Endothelial cell (in vitro differentiated cells): ENCODE measurements at regions not wholly inside any gene's neighbourhood (a gene's known extent, or its start where the extent isn't known, plus 50 kb on each side); places are given as distances from the start of the nearest gene placed in this dataset.

Experiments used
- DNase-seq: peaks from one replicate; pipeline ENCODE4 v3.0.0; 2021; ENCODE audit warnings: low spot score
- H3K27ac Mint-ChIP-seq: one replicate; pipeline ENCODE4 v1.8.0; 2021; ENCODE audit warnings: mixed read lengths, inconsistent platforms; ENCODE audit not compliant: unreplicated experiment
- H3K27me3 Mint-ChIP-seq: one replicate; pipeline ENCODE4 v1.8.0; 2021; ENCODE audit warnings: mild to moderate bottlenecking, moderate library complexity, mixed read lengths, inconsistent platforms; ENCODE audit not compliant: unreplicated experiment
- H3K36me3 Mint-ChIP-seq: one replicate; pipeline ENCODE4 v1.8.0; 2021; ENCODE audit warnings: mild to moderate bottlenecking, low read depth, mixed read lengths, inconsistent platforms; ENCODE audit not compliant: unreplicated experiment
- H3K4me1 Mint-ChIP-seq: one replicate; pipeline ENCODE4 v1.8.0; 2021; ENCODE audit warnings: mild to moderate bottlenecking, mixed read lengths, inconsistent platforms; ENCODE audit not compliant: unreplicated experiment
- H3K4me3 Mint-ChIP-seq: one replicate; pipeline ENCODE4 v1.8.0; 2021; ENCODE audit warnings: mild to moderate bottlenecking, mixed read lengths, inconsistent platforms; ENCODE audit not compliant: unreplicated experiment
- H3K9me3 Mint-ChIP-seq: one replicate; pipeline ENCODE4 v1.8.0; 2021; ENCODE audit warnings: mixed read lengths, inconsistent platforms; ENCODE audit not compliant: unreplicated experiment
- CTCF ChIP-seq: fragments of 200-600 bp; sonication (generic); IDR thresholded peaks from one replicate; pipeline ENCODE4 v1.5.0; 2021; ENCODE audit warnings: antibody characterized with exemption; ENCODE audit not compliant: unreplicated experiment

DNA sequence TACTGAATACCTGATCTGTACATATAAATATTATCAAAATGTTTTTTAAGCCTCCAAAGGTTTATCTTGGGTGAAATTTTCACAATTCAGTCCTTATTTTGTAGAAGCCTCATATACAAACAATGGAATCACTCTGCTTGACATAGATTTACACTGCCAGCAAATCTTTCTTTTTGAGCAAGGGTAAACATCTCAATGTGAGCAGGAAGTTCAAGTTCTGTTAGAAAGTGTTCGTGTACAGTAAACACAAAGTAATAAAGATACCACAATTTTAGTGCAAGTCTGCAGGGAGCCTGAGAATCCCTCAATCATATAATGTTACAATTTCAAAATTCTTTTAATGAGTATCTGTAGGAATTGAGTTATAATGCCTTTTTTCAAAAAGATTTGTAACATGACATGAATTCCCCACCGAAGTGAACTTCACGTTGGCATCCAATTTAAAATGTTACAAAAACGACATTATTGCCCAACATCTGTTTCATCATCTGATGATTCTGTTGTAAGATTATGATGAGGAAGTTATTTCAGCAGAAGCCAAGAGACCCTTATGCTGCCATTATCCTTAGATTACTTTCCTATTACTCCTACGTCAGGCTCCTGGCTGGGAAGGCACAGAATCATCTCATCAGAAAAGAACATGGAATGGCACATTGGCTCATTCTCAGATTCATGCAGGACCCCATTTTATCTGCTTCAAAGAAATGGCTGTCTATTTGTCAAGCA, 283.9 kb upstream of the ACVR2A start:
- no peak for TF ChIP-seq CTCF
- no peak overlapping the region for H3K27ac Mint-ChIP-seq
- no peak for DNase-seq
- H3K4me1 Mint-ChIP-seq, result no peaks in the 10 kb centered on the region
- H3K36me3 Mint-ChIP-seq, result no peaks in the 10 kb centered on the region
- no peaks in the 10 kb centered on the region for H3K9me3 Mint-ChIP-seq
- no peak overlapping the region for H3K4me3 Mint-ChIP-seq
- no peaks in the 10 kb centered on the region for H3K27me3 Mint-ChIP-seq

- Mint-ChIP-seq H3K27ac (no peak overlapping the region), H3K4me3 (no peak overlapping the region), H3K36me3 (no peaks in the 10 kb centered on the region), H3K27me3 (no peaks in the 10 kb centered on the region), H3K4me1 (no peaks in the 10 kb centered on the region), H3K9me3 (no peaks in the 10 kb centered on the region)
- no peak for TF ChIP-seq CTCF
- DNase-seq, result no peak
Observed at GRCh38 chr2:147559070-147559725, 285.6 kb upstream of the ACVR2A start.

DNA sequence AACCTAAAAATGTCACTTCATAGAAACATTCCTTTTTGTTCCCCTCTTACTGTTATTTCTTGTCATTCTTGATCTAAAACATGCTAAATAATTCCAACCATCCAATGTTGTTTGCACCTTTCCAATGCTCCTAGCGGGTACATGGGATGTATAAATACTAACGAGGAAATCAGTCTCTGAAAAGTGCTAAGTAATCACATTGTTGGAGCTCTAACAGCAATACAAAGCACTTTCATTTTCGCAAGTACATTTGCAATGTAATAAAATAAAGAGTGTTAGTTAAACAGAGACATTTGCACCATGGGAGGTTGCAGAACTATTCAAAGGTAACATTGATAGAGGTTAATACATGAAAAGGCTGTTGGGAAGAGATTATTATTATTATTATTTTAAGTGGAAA, 286.2 kb upstream of the ACVR2A start:
- TF ChIP-seq CTCF, result no peak
- no peaks in the 10 kb centered on the region for H3K9me3 Mint-ChIP-seq
- no peaks in the 10 kb centered on the region for H3K36me3 Mint-ChIP-seq
- no peaks in the 10 kb centered on the region for H3K4me1 Mint-ChIP-seq
- no peaks in the 10 kb centered on the region for H3K27me3 Mint-ChIP-seq
- H3K4me3 Mint-ChIP-seq, result no peak overlapping the region
- DNase-seq, result no peak
- H3K27ac Mint-ChIP-seq, result no peak overlapping the region

GRCh38 chr2:147554521-147555107, 290.2 kb upstream of the ACVR2A start:
- Mint-ChIP-seq H3K27ac (no peak overlapping the region), H3K36me3 (no peaks in the 10 kb centered on the region), H3K4me3 (no peak overlapping the region), H3K27me3 (no peaks in the 10 kb centered on the region), H3K9me3 (no peaks in the 10 kb centered on the region), H3K4me1 (no peaks in the 10 kb centered on the region)
- no peak for TF ChIP-seq CTCF
- DNase-seq, result no peak

- Mint-ChIP-seq H3K9me3 (no peaks in the 10 kb centered on the region), H3K4me3 (no peak overlapping the region), H3K36me3 (no peaks in the 10 kb centered on the region), H3K27ac (no peak overlapping the region), H3K27me3 (no peaks in the 10 kb centered on the region), H3K4me1 (no peaks in the 10 kb centered on the region)
- DNase-seq, result no peak
- no peak for TF ChIP-seq CTCF
Observed at GRCh38 chr2:147553775-147554271, 291.0 kb upstream of the ACVR2A start.
